GM12878 (cell line): ENCODE measurements at regions not wholly inside any gene's neighbourhood (a gene's known extent, or its start where the extent isn't known, plus 50 kb on each side); places are given as distances from the start of the nearest gene placed in this dataset.

Experiments
- CTCF ChIP-seq, 3 experiments: IDR thresholded peaks in 2 of 3; conservative IDR thresholded peaks in 1 of 3; 2 replicates each; pipeline ENCODE4 v1.5.1; 2011; ENCODE audit warnings: low read depth in 3 of 3, low read length in 3 of 3, mild to moderate bottlenecking in 3 of 3, control low read depth in 2 of 3, moderate library complexity in 2 of 3, inconsistent platforms in 1 of 3, mixed read lengths in 1 of 3; ENCODE audit not compliant: control insufficient read depth in 2 of 3, insufficient read depth in 1 of 3; ENCODE audit errors: extremely low read depth in 1 of 3
- EP300 ChIP-seq, 2 experiments: fragments of 150-350 bp in 1 of 2; IDR thresholded peaks; 2 replicates each; pipeline ENCODE4 v1.6.1; 2011 to 2012; ENCODE audit warnings: low read depth in 2 of 2, low read length in 2 of 2, borderline replicate concordance in 1 of 2, improper control_type of control experiment in 1 of 2, inconsistent platforms in 1 of 2; ENCODE audit not compliant: control insufficient read depth in 1 of 2
- NFIC ChIP-seq: IDR thresholded peaks from 2 replicates; pipeline ENCODE4 v1.6.1; 2012; ENCODE audit warnings: low read depth, mild to moderate bottlenecking, inconsistent platforms, low read length, moderate library complexity
- RAD21 ChIP-seq: IDR thresholded peaks from 2 replicates; pipeline ENCODE4 v1.6.1; 2011; ENCODE audit warnings: mild to moderate bottlenecking, low read depth, low read length, moderate library complexity; ENCODE audit not compliant: insufficient read depth

DNA sequence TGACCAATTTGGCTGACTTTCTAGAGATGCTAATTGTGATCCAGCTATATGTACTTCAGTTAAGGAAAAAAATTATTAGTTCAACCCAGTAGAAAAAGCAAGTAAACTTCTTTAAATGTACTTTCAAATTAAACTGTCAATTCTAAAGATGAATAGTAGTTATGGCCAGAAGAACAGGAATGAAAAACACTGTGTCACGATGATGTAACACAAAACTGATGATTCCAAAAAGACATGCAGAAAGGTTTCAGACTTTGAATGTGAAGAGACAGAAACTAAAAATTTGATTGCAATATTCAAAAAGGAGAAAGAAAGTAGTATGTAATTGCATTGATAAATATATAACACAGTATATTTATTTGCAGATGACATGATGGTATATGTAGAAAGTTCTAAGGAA lies 127.3 kb upstream of the NR4A3 start:
- no peak for TF ChIP-seq CTCF (IDR thresholded peaks at IDR 0.05 in 2 of 3, conservative IDR thresholded peaks at IDR 0.05 in 1 of 3; ENCODE audit: control insufficient read depth in 2 of 3, extremely low read depth in 1 of 3, insufficient read depth in 1 of 3, low read depth in 3 of 3, low read length in 3 of 3)
- no peak for TF ChIP-seq EP300 (IDR thresholded peaks at IDR 0.05; ENCODE audit: borderline replicate concordance in 1 of 2, control insufficient read depth in 1 of 2, low read depth in 2 of 2, low read length in 2 of 2)
- TF ChIP-seq NFIC = no peak
- no peak for TF ChIP-seq RAD21
